ENCODE measurements at regions not wholly inside any gene's neighbourhood (a gene's known extent, or its start where the extent isn't known, plus 50 kb on each side); places are given as distances from the start of the nearest gene placed in this dataset.

DNA sequence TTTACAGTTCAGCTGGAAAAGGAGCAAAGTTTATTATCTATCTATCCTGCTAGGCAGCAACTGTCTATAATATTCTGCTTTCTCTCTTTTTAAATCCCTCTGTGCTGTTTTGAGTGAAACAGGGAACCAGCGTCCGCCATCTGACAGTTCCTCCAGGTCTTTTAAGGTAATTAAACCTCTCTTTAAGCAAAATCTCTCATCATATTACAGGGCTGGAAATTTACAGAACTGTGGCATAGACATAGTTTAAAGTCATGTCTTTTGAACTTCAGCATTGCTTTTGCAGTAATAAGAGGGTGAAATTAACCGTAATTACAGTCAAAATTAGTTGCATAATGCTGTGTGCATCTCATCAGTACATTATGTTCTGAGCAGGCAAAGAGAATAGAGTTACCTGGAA, 263.4 kb upstream of the KCNMB2 start:
- no peak for TF ChIP-seq FOXP2 (optimal IDR thresholded peaks at IDR 0.05; ENCODE audit: borderline replicate concordance, extremely low read depth, extremely low read length, insufficient read depth)
- TF ChIP-seq POLR2AphosphoS5 (IDR thresholded peaks at IDR 0.05; ENCODE audit: low read depth, low read length) = no peak
- TF ChIP-seq, protein P1, sequence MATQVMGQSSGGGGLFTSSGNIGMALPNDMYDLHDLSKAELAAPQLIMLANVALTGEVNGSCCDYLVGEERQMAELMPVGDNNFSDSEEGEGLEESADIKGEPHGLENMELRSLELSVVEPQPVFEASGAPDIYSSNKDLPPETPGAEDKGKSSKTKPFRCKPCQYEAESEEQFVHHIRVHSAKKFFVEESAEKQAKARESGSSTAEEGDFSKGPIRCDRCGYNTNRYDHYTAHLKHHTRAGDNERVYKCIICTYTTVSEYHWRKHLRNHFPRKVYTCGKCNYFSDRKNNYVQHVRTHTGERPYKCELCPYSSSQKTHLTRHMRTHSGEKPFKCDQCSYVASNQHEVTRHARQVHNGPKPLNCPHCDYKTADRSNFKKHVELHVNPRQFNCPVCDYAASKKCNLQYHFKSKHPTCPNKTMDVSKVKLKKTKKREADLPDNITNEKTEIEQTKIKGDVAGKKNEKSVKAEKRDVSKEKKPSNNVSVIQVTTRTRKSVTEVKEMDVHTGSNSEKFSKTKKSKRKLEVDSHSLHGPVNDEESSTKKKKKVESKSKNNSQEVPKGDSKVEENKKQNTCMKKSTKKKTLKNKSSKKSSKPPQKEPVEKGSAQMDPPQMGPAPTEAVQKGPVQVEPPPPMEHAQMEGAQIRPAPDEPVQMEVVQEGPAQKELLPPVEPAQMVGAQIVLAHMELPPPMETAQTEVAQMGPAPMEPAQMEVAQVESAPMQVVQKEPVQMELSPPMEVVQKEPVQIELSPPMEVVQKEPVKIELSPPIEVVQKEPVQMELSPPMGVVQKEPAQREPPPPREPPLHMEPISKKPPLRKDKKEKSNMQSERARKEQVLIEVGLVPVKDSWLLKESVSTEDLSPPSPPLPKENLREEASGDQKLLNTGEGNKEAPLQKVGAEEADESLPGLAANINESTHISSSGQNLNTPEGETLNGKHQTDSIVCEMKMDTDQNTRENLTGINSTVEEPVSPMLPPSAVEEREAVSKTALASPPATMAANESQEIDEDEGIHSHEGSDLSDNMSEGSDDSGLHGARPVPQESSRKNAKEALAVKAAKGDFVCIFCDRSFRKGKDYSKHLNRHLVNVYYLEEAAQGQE (IDR thresholded peaks at IDR 0.05; ENCODE audit: insufficient read depth in 1 of 2, low read depth in 2 of 2, low read length in 2 of 2) = no peak
- TF ChIP-seq SIN3A (IDR thresholded peaks at IDR 0.05; ENCODE audit: borderline replicate concordance, insufficient read depth, low read length) = no peak
- TF ChIP-seq TAF1 (IDR thresholded peaks at IDR 0.05; ENCODE audit: borderline replicate concordance, insufficient read depth, low read length) = no peak

DNA sequence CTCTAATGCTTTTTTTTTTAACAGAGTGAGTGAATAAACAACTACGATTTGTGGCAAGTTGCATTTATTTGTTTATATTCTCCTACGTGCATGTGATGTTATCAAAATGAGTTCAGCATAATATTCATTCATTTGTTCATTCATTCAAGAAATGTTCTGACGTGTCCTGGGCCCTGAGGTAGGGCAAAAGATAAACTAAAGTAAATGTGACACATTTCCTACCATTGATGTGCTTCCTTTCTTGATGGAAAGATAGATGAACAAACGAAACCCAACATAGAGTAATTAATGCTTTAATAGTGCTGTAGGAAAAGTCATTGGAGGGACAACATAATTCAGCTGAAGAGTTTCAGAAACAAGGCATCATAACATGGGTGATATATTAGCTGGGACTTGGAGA, 261.5 kb upstream of the KCNMB2 start:
- TF ChIP-seq SIN3A (IDR thresholded peaks at IDR 0.05; ENCODE audit: borderline replicate concordance, insufficient read depth, low read length) (no peak), POLR2AphosphoS5 (IDR thresholded peaks at IDR 0.05; ENCODE audit: low read depth, low read length) (no peak), FOXP2 (optimal IDR thresholded peaks at IDR 0.05; ENCODE audit: borderline replicate concordance, extremely low read depth, extremely low read length, insufficient read depth) (no peak), TAF1 (IDR thresholded peaks at IDR 0.05; ENCODE audit: borderline replicate concordance, insufficient read depth, low read length) (no peak)
- TF ChIP-seq, protein P1 (IDR thresholded peaks at IDR 0.05; ENCODE audit: insufficient read depth in 1 of 2, low read depth in 2 of 2, low read length in 2 of 2) = no peak

DNA sequence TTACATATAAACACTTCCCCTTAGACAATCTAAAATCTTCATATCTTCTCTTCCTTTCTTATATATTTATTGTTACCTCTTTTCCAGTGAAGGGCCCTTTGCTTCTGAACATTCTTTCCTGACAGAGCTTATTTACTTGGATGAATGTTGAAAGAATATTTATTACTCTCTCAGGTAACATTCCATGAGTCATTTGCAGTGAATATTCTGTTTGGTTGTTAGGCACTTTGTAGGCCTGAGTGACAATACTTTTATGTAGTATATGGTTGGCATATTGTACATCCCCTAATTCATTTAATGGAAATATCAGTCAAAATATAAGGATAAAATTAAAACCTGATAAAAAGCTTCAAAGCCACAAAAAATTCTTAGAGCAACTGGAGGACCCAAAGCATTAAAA, 260.9 kb upstream of the KCNMB2 start:
- TF ChIP-seq POLR2AphosphoS5 (IDR thresholded peaks at IDR 0.05; ENCODE audit: low read depth, low read length) = no peak
- TF ChIP-seq FOXP2 (optimal IDR thresholded peaks at IDR 0.05; ENCODE audit: borderline replicate concordance, extremely low read depth, extremely low read length, insufficient read depth) = no peak
- TF ChIP-seq, protein P1 (IDR thresholded peaks at IDR 0.05; ENCODE audit: insufficient read depth in 1 of 2, low read depth in 2 of 2, low read length in 2 of 2) = no peak
- no peak for TF ChIP-seq SIN3A (IDR thresholded peaks at IDR 0.05; ENCODE audit: borderline replicate concordance, insufficient read depth, low read length)

DNA sequence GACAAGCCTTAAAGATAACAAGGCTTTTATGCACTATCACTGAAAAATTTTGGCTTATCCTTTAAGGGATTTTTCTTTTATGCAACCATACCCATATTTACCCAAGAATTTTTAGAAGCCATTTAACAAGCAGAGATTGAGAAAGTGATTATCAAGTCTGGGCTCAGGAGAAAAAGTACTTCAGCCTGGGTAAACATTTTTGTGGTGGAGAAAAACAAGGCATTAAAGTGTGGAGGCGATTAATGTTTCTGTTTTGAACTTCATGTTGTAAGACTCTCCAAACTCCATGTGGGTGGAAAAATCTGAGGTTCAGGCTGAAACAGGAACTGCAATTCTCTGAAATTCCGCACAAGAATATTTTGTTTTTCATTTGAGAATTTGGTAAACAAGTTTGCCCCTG, 260.4 kb upstream of the KCNMB2 start:
- TF ChIP-seq SIN3A (IDR thresholded peaks at IDR 0.05; ENCODE audit: borderline replicate concordance, insufficient read depth, low read length) = no peak
- no peak for TF ChIP-seq FOXP2 (optimal IDR thresholded peaks at IDR 0.05; ENCODE audit: borderline replicate concordance, extremely low read depth, extremely low read length, insufficient read depth)
- TF ChIP-seq TAF1 (IDR thresholded peaks at IDR 0.05; ENCODE audit: borderline replicate concordance, insufficient read depth, low read length) = no peak
- TF ChIP-seq, protein P1 (IDR thresholded peaks at IDR 0.05; ENCODE audit: insufficient read depth in 1 of 2, low read depth in 2 of 2, low read length in 2 of 2) = no peak
- no peak for TF ChIP-seq POLR2AphosphoS5 (IDR thresholded peaks at IDR 0.05; ENCODE audit: low read depth, low read length)

DNA sequence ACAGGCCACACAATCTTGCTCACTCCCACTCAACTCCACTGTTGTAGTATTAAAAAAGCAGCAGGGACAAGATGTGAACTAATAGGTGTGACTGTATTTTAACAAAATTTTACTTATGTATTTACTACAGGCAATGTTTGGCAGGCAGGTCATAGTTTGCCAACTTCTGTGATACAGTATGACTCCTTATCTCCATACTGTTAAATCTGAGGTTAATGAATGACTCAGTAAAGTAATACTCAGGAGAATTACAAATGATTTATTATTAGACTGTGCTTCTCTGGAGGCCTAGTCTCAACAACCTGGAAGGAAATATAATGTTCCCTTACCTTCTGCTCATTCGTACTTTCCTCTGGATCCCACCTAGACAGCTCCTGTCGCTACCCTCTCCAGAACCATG, 258.6 kb upstream of the KCNMB2 start:
- TF ChIP-seq SIN3A (IDR thresholded peaks at IDR 0.05; ENCODE audit: borderline replicate concordance, insufficient read depth, low read length) (no peak), POLR2AphosphoS5 (IDR thresholded peaks at IDR 0.05; ENCODE audit: low read depth, low read length) (no peak), TAF1 (IDR thresholded peaks at IDR 0.05; ENCODE audit: borderline replicate concordance, insufficient read depth, low read length) (no peak), FOXP2 (optimal IDR thresholded peaks at IDR 0.05; ENCODE audit: borderline replicate concordance, extremely low read depth, extremely low read length, insufficient read depth) (no peak)
- TF ChIP-seq, protein P1 (IDR thresholded peaks at IDR 0.05; ENCODE audit: insufficient read depth in 1 of 2, low read depth in 2 of 2, low read length in 2 of 2) = no peak
